GM12878 (cell line): ENCODE measurements at regions not wholly inside any gene's neighbourhood (a gene's known extent, or its start where the extent isn't known, plus 50 kb on each side); places are given as distances from the start of the nearest gene placed in this dataset.

Experiments
- ATAC-seq: fragments of 200-7000 bp; cut with Tn5 transposase; 3 replicates; pipeline ENCODE4 v1.9.1; 2020; ENCODE audit warnings: mild to moderate bottlenecking, moderate library complexity
- BruUV-seq: library from RNA; stranded (reverse); fragments of 400-500 nt; replicated peaks from 2 replicates; lab custom pipeline; 2021; lab: Mats Ljungman, UMichigan
- CTCF ChIA-PET: fragments of 300-600 bp; sonication (Branson Sonifier 250); formaldehyde crosslinking; extraction: SDS; loops from one replicate; lab custom pipeline; 2021; ENCODE audit warnings: inconsistent platforms; lab: Yijun Ruan, JAX
- POLR2A ChIA-PET: fragments of 350-600 bp; formaldehyde crosslinking; extraction: SDS; loops from one replicate; lab custom pipeline; 2021; ENCODE audit warnings: inconsistent platforms; lab: Charles Lee
- RAD21 ChIA-PET: fragments of 300-600 bp; sonication (Branson Sonifier 250); formaldehyde crosslinking; loops from one replicate; lab custom pipeline; 2023; ENCODE audit warnings: antibody characterized with exemption; ENCODE audit not compliant: unreplicated experiment; lab: Charles Lee
- SMC1A ChIA-PET: fragments of 300-600 bp; sonication (Branson Sonifier 250); formaldehyde crosslinking; loops from one replicate; lab custom pipeline; 2023; ENCODE audit not compliant: unreplicated experiment, uncharacterized antibody; lab: Charles Lee
- DNase-seq: peaks from one replicate; pipeline ENCODE4 v3.0.0-alpha.2; 2011; ENCODE audit warnings: low read depth, low spot score
- FAIRE-seq: peaks from 3 replicates; lab custom pipeline; 2011; peaks lifted over from hg19 to GRCh38; lab: Jason Lieb, UNC
- H2AFZ ChIP-seq: 2 replicates; pipeline ENCODE4 v1.6.0; 2011; ENCODE audit warnings: low read depth, low read length, control low read depth; ENCODE audit not compliant: control insufficient read depth
- H3K27ac ChIP-seq: 2 replicates; pipeline ENCODE4 v1.5.1; 2011; ENCODE audit warnings: control low read depth; ENCODE audit not compliant: control insufficient read depth, insufficient read depth
- H3K27me3 ChIP-seq, 2 experiments: replicated peaks in 1 of 2; 2 replicates each; pipeline versions ENCODE4 v1.6.0 to v1.6.1; 2011; ENCODE audit warnings: low read length in 1 of 2; ENCODE audit not compliant: control insufficient read depth in 2 of 2, insufficient read depth in 2 of 2
- H3K36me3 ChIP-seq, 2 experiments: 2 replicates each; pipeline ENCODE4 v1.5.1; 2011; ENCODE audit warnings: low read length in 1 of 2; ENCODE audit not compliant: control insufficient read depth in 2 of 2, insufficient read depth in 2 of 2
- H3K4me1 ChIP-seq: 2 replicates; pipeline ENCODE4 v1.6.1; 2011; ENCODE audit warnings: mild to moderate bottlenecking, low read length, moderate library complexity, mixed read lengths; ENCODE audit not compliant: control insufficient read depth, insufficient read depth
- H3K4me2 ChIP-seq: 2 replicates; pipeline ENCODE4 v1.6.0; 2011; ENCODE audit warnings: control low read depth; ENCODE audit not compliant: control insufficient read depth, insufficient read depth
- H3K4me3 ChIP-seq: fragments of 200-600 bp; sonication (generic); 2 replicates; pipeline ENCODE4 v1.5.1; 2016
- H3K79me2 ChIP-seq: 2 replicates; pipeline ENCODE4 v1.6.0; 2011; ENCODE audit warnings: low read length; ENCODE audit not compliant: control insufficient read depth, insufficient read depth
- H3K9ac ChIP-seq: 2 replicates; pipeline ENCODE4 v1.8.0; 2011; ENCODE audit warnings: low read length, control low read depth, mixed read lengths; ENCODE audit not compliant: control insufficient read depth, insufficient read depth
- H3K9me3 ChIP-seq: replicated peaks from 3 replicates; pipeline ENCODE4 v1.5.1; 2011; ENCODE audit warnings: mild to moderate bottlenecking, low read length; ENCODE audit not compliant: control insufficient read depth, insufficient read depth
- H4K20me1 ChIP-seq: 2 replicates; pipeline ENCODE4 v1.6.0; 2011; ENCODE audit not compliant: control insufficient read depth, insufficient read depth
- BMI1 ChIP-seq: fragments of 450-650 bp; IDR thresholded peaks from 2 replicates; pipeline ENCODE4 v1.6.1; 2016; ENCODE audit warnings: mild to moderate bottlenecking, moderate library complexity, borderline replicate concordance
- CREB1 ChIP-seq: IDR thresholded peaks from 2 replicates; pipeline ENCODE4 v1.6.1; 2012; ENCODE audit warnings: low read depth, mild to moderate bottlenecking, inconsistent platforms
- E2F4 ChIP-seq: IDR thresholded peaks from 2 replicates; pipeline ENCODE4 v1.6.1; 2012; ENCODE audit warnings: low read depth, low read length, improper control_type of control experiment
- FOXM1 ChIP-seq: IDR thresholded peaks from 2 replicates; pipeline ENCODE4 v1.6.1; 2012; ENCODE audit warnings: low read depth, mild to moderate bottlenecking, inconsistent platforms, low read length, moderate library complexity
- HCFC1 ChIP-seq: fragments of 150-350 bp; IDR thresholded peaks from 2 replicates; pipeline ENCODE4 v1.6.1; 2014; ENCODE audit warnings: low read length
- HDAC2 ChIP-seq: fragments of 200-600 bp; sonication (generic); IDR thresholded peaks from 2 replicates; pipeline ENCODE4 v1.6.1; 2017
- KDM1A ChIP-seq: fragments of 200-600 bp; sonication (generic); IDR thresholded peaks from 2 replicates; pipeline ENCODE4 v1.6.1; 2016; ENCODE audit warnings: borderline replicate concordance
- MEF2B ChIP-seq: fragments of 450-650 bp; IDR thresholded peaks from 2 replicates; pipeline ENCODE4 v1.6.1; 2018; ENCODE audit warnings: mild to moderate bottlenecking, moderate library complexity; ENCODE audit not compliant: partially characterized antibody, poor library complexity, severe bottlenecking
- MTA3 ChIP-seq: IDR thresholded peaks from 2 replicates; pipeline ENCODE4 v1.6.1; 2012; ENCODE audit warnings: low read length, inconsistent platforms, borderline replicate concordance
- MXI1 ChIP-seq: fragments of 150-350 bp; IDR thresholded peaks from 2 replicates; pipeline ENCODE4 v1.6.1; 2011; ENCODE audit warnings: low read depth, mild to moderate bottlenecking, inconsistent platforms, low read length, improper control_type of control experiment
- MYC ChIP-seq: IDR thresholded peaks from 2 replicates; pipeline ENCODE4 v1.6.1; 2011; ENCODE audit warnings: mild to moderate bottlenecking, low read length, moderate library complexity, inconsistent platforms; ENCODE audit not compliant: insufficient read depth, insufficient replicate concordance, insufficient read length, severe bottlenecking
- NKRF ChIP-seq: fragments of 450-650 bp; conservative IDR thresholded peaks from 2 replicates; pipeline ENCODE4 v1.6.1; 2017; ENCODE audit warnings: mild to moderate bottlenecking, moderate library complexity
- POLR2AphosphoS5 ChIP-seq: IDR thresholded peaks from 2 replicates; pipeline ENCODE4 v1.6.1; 2011; ENCODE audit warnings: mild to moderate bottlenecking, low read length, inconsistent platforms
- SKIL ChIP-seq: fragments of 450-650 bp; IDR thresholded peaks from 2 replicates; pipeline ENCODE4 v1.6.1; 2017; ENCODE audit warnings: mild to moderate bottlenecking, low read depth, inconsistent platforms; ENCODE audit not compliant: poor library complexity, severe bottlenecking
- SUPT20H ChIP-seq: IDR thresholded peaks from 2 replicates; pipeline ENCODE4 v1.6.1; 2011; ENCODE audit warnings: low read depth, mild to moderate bottlenecking, low read length, moderate library complexity, borderline replicate concordance; ENCODE audit not compliant: control insufficient read depth
- TCF3 ChIP-seq: IDR thresholded peaks from 2 replicates; pipeline ENCODE4 v1.6.1; 2012; ENCODE audit warnings: low read depth, mild to moderate bottlenecking, low read length, borderline replicate concordance; ENCODE audit not compliant: insufficient read depth
- ZBTB33 ChIP-seq: fragments of 450-650 bp; IDR thresholded peaks from 2 replicates; pipeline ENCODE4 v1.6.1; 2017; ENCODE audit warnings: mild to moderate bottlenecking
- WGBS: methylation state at CpG from one replicate; pipeline ENCODE4 v1.1.6; 2016; ENCODE audit warnings: low lambda C conversion rate; ENCODE audit not compliant: insufficient replicate concordance, insufficient coverage; ENCODE audit errors: missing lambda C conversion rate; 5-methylcytosine and 5-hydroxymethylcytosine counted together
- in situ Hi-C: fragments of 300-500 bp; cut with MboI; formaldehyde crosslinking; loops from 9 replicates; pipeline ENCODE4 v1.14.3; 2018; ENCODE audit warnings: mixed read lengths
- intact Hi-C: fragments of 100-400 bp; cut with micrococcal nuclease; formaldehyde crosslinking; loops from one replicate; pipeline ENCODE4 v1.14.2; 2022; ENCODE audit not compliant: unreplicated experiment

- ChIA-PET SMC1A (interaction anchor here (1.5 kb wide), 1 partner anchor 10 kb away, joined by 4 read pairs; no protein-coding TSS in a partner anchor), RAD21 (no interaction called here), POLR2A (no interaction called here), CTCF (no interaction called here)
- intact Hi-C loops, result no loop called here
- Histone ChIP-seq H3K79me2 (no peaks in the 10 kb centered on the region), H3K27me3 (no peaks in the 10 kb centered on the region), H3K36me3 (no peaks in the 10 kb centered on the region), H4K20me1 (no peaks in the 10 kb centered on the region), H3K4me1 (no peaks in the 10 kb centered on the region), H2AFZ (no peak overlapping the region), H3K27ac (no peak overlapping the region), H3K4me3 (no peak overlapping the region), H3K9me3 (no peaks in the 10 kb centered on the region), H3K9ac (no peak overlapping the region), H3K4me2 (no peak overlapping the region)
- ATAC-seq (no peak), FAIRE-seq (no peak), DNase-seq (no peak)
- in situ Hi-C loops, result no loop called here
- no peak for TF ChIP-seq TCF3
- TF ChIP-seq BMI1, result no peak
- no peak for TF ChIP-seq NKRF
- no peak for TF ChIP-seq MXI1
- TF ChIP-seq POLR2AphosphoS5, result no peak
- no peak for TF ChIP-seq E2F4
- TF ChIP-seq FOXM1, result no peak
- no peak for TF ChIP-seq SUPT20H
- TF ChIP-seq KDM1A, result no peak
- TF ChIP-seq MEF2B, result no peak
- TF ChIP-seq HDAC2, result no peak
- TF ChIP-seq MYC, result no peak
- TF ChIP-seq HCFC1, result no peak
- TF ChIP-seq ZBTB33, result no peak
- TF ChIP-seq MTA3, result no peak
- TF ChIP-seq SKIL, result no peak
- TF ChIP-seq CREB1, result no peak
- no TSS peak for BruUV-seq
- WGBS, result 5% methylated on average over 1 of the region's 1 CpG
These were observed 447.3 kb upstream of the KCNMB2 start for GRCh38 chr3:178088963-178089362.
